Keratinocyte (primary cell): ENCODE measurements at regions not wholly inside any gene's neighbourhood (a gene's known extent, or its start where the extent isn't known, plus 50 kb on each side); places are given as distances from the start of the nearest gene placed in this dataset.
"Not testable (repeated sequence)": the region's sequence is repeated elsewhere in the genome, so short reads cannot be mapped to it uniquely, and the experiment has no call there.

Experiments used
- DNase-seq: peaks from one replicate; pipeline ENCODE4 v3.0.0-alpha.2; 2011; ENCODE audit warnings: low read depth, missing footprints, low spot score
- FAIRE-seq: peaks from 2 replicates; lab custom pipeline; 2011; peaks lifted over from hg19 to GRCh38; lab: Jason Lieb, UNC
- H2AFZ ChIP-seq: 2 replicates; pipeline ENCODE4 v1.6.0; 2012; ENCODE audit warnings: low read length, control low read depth, inconsistent platforms; ENCODE audit not compliant: control insufficient read depth
- H3K27ac ChIP-seq: 2 replicates; pipeline ENCODE4 v1.5.1; 2011; ENCODE audit warnings: low read length; ENCODE audit not compliant: control insufficient read depth, insufficient read depth
- H3K27me3 ChIP-seq: 3 replicates; pipeline ENCODE4 v1.6.0; 2011; ENCODE audit warnings: low read length; ENCODE audit not compliant: control insufficient read depth, insufficient read depth; ENCODE audit errors: extremely low read depth
- H3K36me3 ChIP-seq, 2 experiments: 2 replicates in 1 of 2; 3 replicates in 1 of 2; pipeline ENCODE4 v1.5.1; 2011; ENCODE audit warnings: low read length in 2 of 2, mild to moderate bottlenecking in 1 of 2; ENCODE audit not compliant: control insufficient read depth in 2 of 2, insufficient read depth in 2 of 2; ENCODE audit errors: extremely low read depth in 1 of 2
- H3K4me1 ChIP-seq: 3 replicates; pipeline ENCODE4 v1.5.1; 2011; ENCODE audit warnings: low read length; ENCODE audit not compliant: control insufficient read depth, insufficient read depth; ENCODE audit errors: extremely low read depth
- H3K4me2 ChIP-seq: 3 replicates; pipeline ENCODE4 v1.6.0; 2011; ENCODE audit warnings: low read depth, low read length; ENCODE audit not compliant: control insufficient read depth, insufficient read depth; ENCODE audit errors: extremely low read depth
- H3K4me3 ChIP-seq, 3 experiments: fragments of 200-600 bp in 1 of 3; sonication (generic) in 1 of 3; 2 replicates in 2 of 3; 3 replicates in 1 of 3; pipeline ENCODE4 v1.5.1; 2011 to 2016; ENCODE audit warnings: low read length in 3 of 3, mild to moderate bottlenecking in 3 of 3, control low read depth in 2 of 3, inconsistent platforms in 1 of 3, low read depth in 1 of 3, mixed read lengths in 1 of 3, mixed run types in 1 of 3, moderate library complexity in 1 of 3; ENCODE audit not compliant: control insufficient read depth in 2 of 3, insufficient read depth in 2 of 3; ENCODE audit errors: extremely low read depth in 1 of 3
- H3K79me2 ChIP-seq: 2 replicates; pipeline ENCODE4 v1.6.0; 2012; ENCODE audit warnings: low read length; ENCODE audit not compliant: control insufficient read depth, insufficient read depth
- H3K9ac ChIP-seq: 3 replicates; pipeline ENCODE4 v1.6.0; 2011; ENCODE audit warnings: low read length; ENCODE audit not compliant: control insufficient read depth, insufficient read depth; ENCODE audit errors: extremely low read depth
- H3K9me1 ChIP-seq: 3 replicates; pipeline ENCODE4 v1.6.0; 2011; ENCODE audit warnings: low read length; ENCODE audit not compliant: control insufficient read depth, insufficient read depth; ENCODE audit errors: extremely low read depth
- H3K9me3 ChIP-seq: 2 replicates; pipeline ENCODE4 v1.5.1; 2012; ENCODE audit warnings: low read depth, low read length; ENCODE audit not compliant: control insufficient read depth
- H4K20me1 ChIP-seq: 3 replicates; pipeline ENCODE4 v1.6.0; 2011; ENCODE audit warnings: low read length; ENCODE audit not compliant: control insufficient read depth, insufficient read depth; ENCODE audit errors: extremely low read depth
- CTCF ChIP-seq, 3 experiments: IDR thresholded peaks in 1 of 3; conservative IDR thresholded peaks in 1 of 3; optimal IDR thresholded peaks in 1 of 3; 2 replicates in 2 of 3; 3 replicates in 1 of 3; pipeline versions ENCODE3 to v1.5.1; 2011; ENCODE audit warnings: low read length in 3 of 3, mild to moderate bottlenecking in 3 of 3, moderate library complexity in 2 of 3, control low read depth in 1 of 3, inconsistent platforms in 1 of 3; ENCODE audit not compliant: insufficient read depth in 2 of 3; ENCODE audit errors: extremely low read depth in 1 of 3
- EZH2 ChIP-seq: IDR thresholded peaks from one replicate; pipeline ENCODE4 v1.6.1; 2012; ENCODE audit warnings: inconsistent platforms, mild to moderate bottlenecking, low read length, moderate library complexity
- dilution Hi-C: fragments of 300-500 bp; cut with MboI; formaldehyde crosslinking; loops from one replicate; pipeline ENCODE4 v1.7.0; 2020; ENCODE audit warnings: low sequenced_read_pairs; ENCODE audit not compliant: extremely low pct_ligation_motif_present

- dilution Hi-C loops: no loop called here
- FAIRE-seq (no peak), DNase-seq (no peak)
- no peak overlapping the region for H3K9ac ChIP-seq
- no peak overlapping the region for H3K4me3 ChIP-seq
- H2AFZ ChIP-seq: no peak overlapping the region
- no peaks in the 10 kb centered on the region for H3K9me3 ChIP-seq
- H4K20me1 ChIP-seq: no peaks in the 10 kb centered on the region
- H3K4me1 ChIP-seq: no peaks in the 10 kb centered on the region
- no peak overlapping the region for H3K27ac ChIP-seq
- no peaks in the 10 kb centered on the region for H3K9me1 ChIP-seq
- no peaks in the 10 kb centered on the region for H3K79me2 ChIP-seq
- H3K36me3 ChIP-seq: no peaks in the 10 kb centered on the region
- no peak overlapping the region for H3K4me2 ChIP-seq
- no peaks in the 10 kb centered on the region for H3K27me3 ChIP-seq
- TF ChIP-seq EZH2 (no peak), CTCF (optimal IDR thresholded peaks at IDR 0.05 in 1 of 3, IDR thresholded peaks at IDR 0.05 in 1 of 3, conservative IDR thresholded peaks at IDR 0.05 in 1 of 3; ENCODE audit: extremely low read depth in 1 of 3, insufficient read depth in 2 of 3, low read length in 3 of 3) (no peak)
Observed at GRCh38 chr14:37889087-37889486, 293.7 kb downstream of the TTC6 start.

DNA sequence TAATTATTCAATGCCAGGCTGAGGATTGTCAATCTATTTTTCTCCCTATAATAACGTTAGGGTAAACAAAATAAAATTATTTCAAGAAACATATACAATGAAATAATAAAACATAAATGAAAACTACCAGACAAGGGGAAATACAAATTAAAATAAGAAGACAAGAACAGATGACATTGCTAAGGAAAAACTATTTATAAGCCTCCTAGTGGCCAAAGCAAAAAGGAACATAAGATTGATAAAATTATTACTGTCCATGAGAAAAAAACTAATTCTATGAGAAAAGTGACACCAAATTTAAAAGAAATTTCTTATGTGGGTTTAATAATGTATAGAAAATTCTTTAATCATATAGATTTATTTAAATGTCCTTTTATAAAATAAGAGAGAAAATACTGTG, 294.7 kb downstream of the TTC6 start:
- Histone ChIP-seq H3K9ac (no peak overlapping the region), H2AFZ (no peak overlapping the region), H3K27me3 (no peaks in the 10 kb centered on the region), H3K9me1 (no peaks in the 10 kb centered on the region), H3K4me3 (no peak overlapping the region), H3K36me3 (no peaks in the 10 kb centered on the region), H3K4me1 (no peaks in the 10 kb centered on the region), H3K9me3 (no peaks in the 10 kb centered on the region), H3K4me2 (no peak overlapping the region), H4K20me1 (no peaks in the 10 kb centered on the region), H3K79me2 (no peaks in the 10 kb centered on the region), H3K27ac (no peak overlapping the region)
- dilution Hi-C loops: no loop called here
- DNase-seq: no peak
- TF ChIP-seq EZH2 (no peak), CTCF (optimal IDR thresholded peaks at IDR 0.05 in 1 of 3, IDR thresholded peaks at IDR 0.05 in 1 of 3, conservative IDR thresholded peaks at IDR 0.05 in 1 of 3; ENCODE audit: extremely low read depth in 1 of 3, insufficient read depth in 2 of 3, low read length in 3 of 3) (no peak)
- FAIRE-seq: no peak

GRCh38 chr14:37891500-37891899, 296.1 kb downstream of the TTC6 start:
- FAIRE-seq: not testable (repeated sequence)

More at GRCh38 chr14:37891500-37891899, 296.1 kb downstream of the TTC6 start:
- H3K9me3 ChIP-seq, H2AFZ ChIP-seq, H3K27me3 ChIP-seq, H3K4me1 ChIP-seq, H3K4me3 ChIP-seq, DNase-seq, H3K79me2 ChIP-seq, H3K36me3 ChIP-seq, H3K9me1 ChIP-seq, H3K4me2 ChIP-seq, dilution Hi-C loops, H3K27ac ChIP-seq, H3K9ac ChIP-seq, H4K20me1 ChIP-seq: not testable (repeated sequence)
